ENCODE measurements at regions not wholly inside any gene's neighbourhood (a gene's known extent, or its start where the extent isn't known, plus 50 kb on each side); places are given as distances from the start of the nearest gene placed in this dataset.

DNA sequence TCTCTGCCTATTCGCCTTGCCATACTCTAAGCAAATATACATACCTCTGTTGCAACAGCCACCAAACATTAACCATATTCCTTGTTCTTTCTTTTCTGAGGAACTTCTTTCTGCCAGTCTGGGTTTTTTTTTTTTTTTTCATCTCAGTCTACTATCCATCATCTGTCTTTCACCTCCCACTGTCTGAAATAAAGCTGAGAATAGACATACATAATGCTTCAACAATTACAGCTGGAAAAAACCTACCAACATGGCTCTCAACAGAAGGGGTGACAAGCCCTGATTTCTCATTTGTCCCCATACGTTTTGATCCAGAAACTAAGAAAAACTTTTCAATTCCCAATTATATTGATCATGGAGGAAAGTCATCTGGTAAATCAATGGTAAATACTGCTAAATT is 728.8 kb upstream of the POU3F3 start:
- TF ChIP-seq, protein P1, sequence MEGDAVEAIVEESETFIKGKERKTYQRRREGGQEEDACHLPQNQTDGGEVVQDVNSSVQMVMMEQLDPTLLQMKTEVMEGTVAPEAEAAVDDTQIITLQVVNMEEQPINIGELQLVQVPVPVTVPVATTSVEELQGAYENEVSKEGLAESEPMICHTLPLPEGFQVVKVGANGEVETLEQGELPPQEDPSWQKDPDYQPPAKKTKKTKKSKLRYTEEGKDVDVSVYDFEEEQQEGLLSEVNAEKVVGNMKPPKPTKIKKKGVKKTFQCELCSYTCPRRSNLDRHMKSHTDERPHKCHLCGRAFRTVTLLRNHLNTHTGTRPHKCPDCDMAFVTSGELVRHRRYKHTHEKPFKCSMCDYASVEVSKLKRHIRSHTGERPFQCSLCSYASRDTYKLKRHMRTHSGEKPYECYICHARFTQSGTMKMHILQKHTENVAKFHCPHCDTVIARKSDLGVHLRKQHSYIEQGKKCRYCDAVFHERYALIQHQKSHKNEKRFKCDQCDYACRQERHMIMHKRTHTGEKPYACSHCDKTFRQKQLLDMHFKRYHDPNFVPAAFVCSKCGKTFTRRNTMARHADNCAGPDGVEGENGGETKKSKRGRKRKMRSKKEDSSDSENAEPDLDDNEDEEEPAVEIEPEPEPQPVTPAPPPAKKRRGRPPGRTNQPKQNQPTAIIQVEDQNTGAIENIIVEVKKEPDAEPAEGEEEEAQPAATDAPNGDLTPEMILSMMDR (IDR thresholded peaks at IDR 0.05; ENCODE audit: insufficient read depth, low read length, poor library complexity, severe bottlenecking): no peak
- TF ChIP-seq EZH2phosphoT487 (conservative IDR thresholded peaks at IDR 0.05; ENCODE audit: low read length): no peak
